ENCODE measurements at regions not wholly inside any gene's neighbourhood (a gene's known extent, or its start where the extent isn't known, plus 50 kb on each side); places are given as distances from the start of the nearest gene placed in this dataset.

DNA sequence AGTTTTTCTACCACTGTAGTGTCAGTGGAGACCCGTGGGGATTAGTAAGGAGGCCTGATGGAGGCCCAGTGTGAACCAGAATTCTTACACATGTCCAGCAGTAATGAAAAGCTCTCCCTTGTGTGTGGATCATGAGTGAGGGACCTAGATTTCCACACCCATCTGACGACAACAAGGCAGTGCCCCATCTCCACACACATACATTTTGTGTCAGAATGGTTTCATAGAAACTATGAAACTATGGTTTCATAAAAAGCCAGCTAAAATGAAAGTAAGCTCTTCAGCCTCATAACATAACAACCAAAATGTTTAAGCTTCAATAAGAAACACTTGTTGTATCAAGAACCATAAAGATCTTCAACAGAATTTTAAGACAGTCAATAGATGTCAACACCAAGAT lies 884.5 kb upstream of the ADGRL3 start:
- TF ChIP-seq, protein P1, sequence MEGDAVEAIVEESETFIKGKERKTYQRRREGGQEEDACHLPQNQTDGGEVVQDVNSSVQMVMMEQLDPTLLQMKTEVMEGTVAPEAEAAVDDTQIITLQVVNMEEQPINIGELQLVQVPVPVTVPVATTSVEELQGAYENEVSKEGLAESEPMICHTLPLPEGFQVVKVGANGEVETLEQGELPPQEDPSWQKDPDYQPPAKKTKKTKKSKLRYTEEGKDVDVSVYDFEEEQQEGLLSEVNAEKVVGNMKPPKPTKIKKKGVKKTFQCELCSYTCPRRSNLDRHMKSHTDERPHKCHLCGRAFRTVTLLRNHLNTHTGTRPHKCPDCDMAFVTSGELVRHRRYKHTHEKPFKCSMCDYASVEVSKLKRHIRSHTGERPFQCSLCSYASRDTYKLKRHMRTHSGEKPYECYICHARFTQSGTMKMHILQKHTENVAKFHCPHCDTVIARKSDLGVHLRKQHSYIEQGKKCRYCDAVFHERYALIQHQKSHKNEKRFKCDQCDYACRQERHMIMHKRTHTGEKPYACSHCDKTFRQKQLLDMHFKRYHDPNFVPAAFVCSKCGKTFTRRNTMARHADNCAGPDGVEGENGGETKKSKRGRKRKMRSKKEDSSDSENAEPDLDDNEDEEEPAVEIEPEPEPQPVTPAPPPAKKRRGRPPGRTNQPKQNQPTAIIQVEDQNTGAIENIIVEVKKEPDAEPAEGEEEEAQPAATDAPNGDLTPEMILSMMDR (conservative IDR thresholded peaks at IDR 0.05) = no peak
- no peak overlapping the region for H3K27ac ChIP-seq

DNA sequence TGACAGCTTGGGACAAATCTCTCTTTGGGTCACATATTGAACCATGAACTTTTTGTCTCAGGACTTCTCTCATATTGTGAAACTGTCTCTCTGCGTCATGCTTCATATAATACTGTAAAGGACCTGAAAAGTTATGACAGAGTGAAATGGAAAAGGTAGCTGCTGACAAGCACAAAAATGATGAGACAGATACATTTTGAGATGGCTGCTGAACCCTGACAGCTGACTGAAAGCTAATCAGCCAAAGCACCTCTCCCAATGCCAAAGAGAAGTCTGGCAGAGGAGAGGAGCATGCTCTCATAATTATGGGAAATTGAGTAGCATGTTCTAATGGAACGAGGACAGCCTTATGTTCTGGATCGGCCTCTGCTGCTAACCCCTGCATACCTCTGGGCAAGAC lies 873.4 kb upstream of the ADGRL3 start:
- H3K27ac ChIP-seq = no peak overlapping the region
- TF ChIP-seq, protein P1 (conservative IDR thresholded peaks at IDR 0.05) = no peak

DNA sequence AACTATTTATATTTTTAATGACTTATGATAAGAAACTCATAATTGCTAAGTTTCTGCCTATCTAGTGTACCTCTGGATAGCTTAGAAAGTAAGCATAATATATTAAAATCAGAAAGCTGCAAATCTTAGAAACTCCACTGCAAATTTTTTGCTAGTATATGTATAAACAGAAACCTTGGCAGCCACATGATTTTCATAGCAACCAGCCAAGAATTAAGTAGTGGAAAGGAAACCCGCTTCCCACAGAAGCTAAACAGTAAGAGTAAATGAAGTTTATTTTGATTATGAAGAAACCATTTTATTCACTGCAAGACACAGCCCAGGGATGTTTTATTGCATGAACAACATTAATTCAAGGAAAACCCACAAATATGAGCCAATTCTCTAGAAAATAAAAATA lies 872.5 kb upstream of the ADGRL3 start:
- no peak overlapping the region for H3K27ac ChIP-seq
- TF ChIP-seq, protein P1 (conservative IDR thresholded peaks at IDR 0.05) = no peak

GRCh38 chr4:60344908-60345307 lies 855.2 kb upstream of the ADGRL3 start:
- H3K27ac ChIP-seq = no peak overlapping the region
- TF ChIP-seq, protein P1 (conservative IDR thresholded peaks at IDR 0.05) = no peak

GRCh38 chr4:60345392-60345791 lies 854.7 kb upstream of the ADGRL3 start:
- no peak overlapping the region for H3K27ac ChIP-seq

DNA sequence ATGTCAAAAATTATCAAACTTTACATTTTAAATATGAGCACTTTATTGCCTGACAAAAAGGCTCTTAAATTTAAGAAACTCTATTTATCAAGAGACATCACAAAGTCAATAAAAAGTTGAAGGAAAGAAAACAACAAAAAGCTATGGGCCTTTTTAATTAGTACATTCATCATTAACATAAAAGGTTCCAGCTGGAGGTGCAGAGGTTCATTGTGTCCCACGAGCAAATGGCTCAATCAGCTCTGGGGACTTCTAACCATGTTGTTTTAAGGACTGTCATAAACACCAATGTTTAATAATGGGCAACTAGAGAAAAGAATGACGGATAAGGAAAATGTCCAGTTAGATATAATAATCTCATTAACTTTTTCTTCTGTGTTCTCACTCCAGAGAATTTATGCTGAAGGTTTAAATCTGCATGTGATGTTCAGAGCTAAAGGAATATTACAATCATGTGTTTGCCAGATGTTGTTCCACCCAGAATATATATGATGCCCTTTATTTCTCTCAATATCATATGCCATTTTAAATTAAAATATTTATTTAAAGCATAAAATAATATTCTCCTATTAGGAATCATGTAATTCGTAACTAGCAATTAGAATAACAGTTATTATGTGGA lies 840.3 kb upstream of the ADGRL3 start:
- TF ChIP-seq, protein P1 (conservative IDR thresholded peaks at IDR 0.05) = no peak
- no peak overlapping the region for H3K27ac ChIP-seq

More at GRCh38 chr4:60345392-60345791, 854.7 kb upstream of the ADGRL3 start:
- TF ChIP-seq, protein P1 (conservative IDR thresholded peaks at IDR 0.05) = no peak

DNA sequence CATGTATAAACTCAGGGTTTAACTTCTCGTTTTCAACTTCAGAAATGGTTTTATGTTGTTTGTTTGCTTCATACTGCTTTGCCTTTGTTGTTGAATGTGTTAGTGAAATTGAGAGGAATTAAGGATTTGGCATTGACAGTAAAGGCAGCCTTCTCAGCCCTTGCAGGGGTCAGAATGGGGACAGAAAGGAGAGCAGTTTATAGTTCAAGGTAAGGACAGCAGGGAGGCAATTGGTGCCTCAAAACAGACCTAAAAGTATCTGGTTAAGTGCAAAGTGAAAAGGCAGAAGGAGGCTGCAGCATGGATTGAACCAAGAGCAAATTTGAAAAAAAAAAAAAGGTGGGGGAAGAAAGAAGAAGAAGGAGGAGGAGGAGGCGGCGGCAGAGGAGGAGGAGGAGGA lies 835.0 kb upstream of the ADGRL3 start:
- TF ChIP-seq, protein P1 (conservative IDR thresholded peaks at IDR 0.05) = no peak

More for the DNA sequence above, 835.0 kb upstream of the ADGRL3 start:
- H3K27ac ChIP-seq = no peak overlapping the region
